Osteocyte (in vitro differentiated cells): ENCODE measurements at regions not wholly inside any gene's neighbourhood (a gene's known extent, or its start where the extent isn't known, plus 50 kb on each side); places are given as distances from the start of the nearest gene placed in this dataset.

Experiments used
- DNase-seq: peaks from one replicate; pipeline ENCODE4 v3.0.0; 2021; ENCODE audit warnings: mixed read lengths; ENCODE audit not compliant: unreplicated experiment; ENCODE audit errors: extremely low spot score
- H3K27ac Mint-ChIP-seq: one replicate; pipeline ENCODE4 v1.8.0; 2021; ENCODE audit warnings: mild to moderate bottlenecking, mixed read lengths; ENCODE audit not compliant: unreplicated experiment
- H3K27me3 Mint-ChIP-seq: one replicate; pipeline ENCODE4 v1.8.0; 2021; ENCODE audit warnings: mixed read lengths; ENCODE audit not compliant: unreplicated experiment
- H3K36me3 Mint-ChIP-seq: one replicate; pipeline ENCODE4 v1.8.0; 2021; ENCODE audit warnings: mixed read lengths; ENCODE audit not compliant: unreplicated experiment
- H3K4me1 Mint-ChIP-seq: one replicate; pipeline ENCODE4 v1.8.0; 2021; ENCODE audit warnings: mixed read lengths; ENCODE audit not compliant: unreplicated experiment
- H3K4me3 Mint-ChIP-seq: one replicate; pipeline ENCODE4 v1.8.0; 2021; ENCODE audit warnings: mild to moderate bottlenecking, moderate library complexity, mixed read lengths; ENCODE audit not compliant: unreplicated experiment
- H3K9me3 Mint-ChIP-seq: one replicate; pipeline ENCODE4 v1.8.0; 2021; ENCODE audit warnings: mixed read lengths; ENCODE audit not compliant: unreplicated experiment
- TF ChIP-seq, protein P1 (sequence below): fragments of 200-600 bp; sonication (generic); IDR thresholded peaks from 2 replicates; pipeline ENCODE4 v1.5.0; 2021; ENCODE audit warnings: antibody characterized with exemption, mild to moderate bottlenecking, moderate library complexity

GRCh38 chr3:30495172-30496065 lies 111.0 kb upstream of the TGFBR2 start:
- H3K9me3 Mint-ChIP-seq = peaks cover 2% of the 10 kb centered on the region
- no peaks in the 10 kb centered on the region for H3K36me3 Mint-ChIP-seq
- H3K27me3 Mint-ChIP-seq = no peaks in the 10 kb centered on the region
- H3K4me1 Mint-ChIP-seq = peaks cover 59% of the 10 kb centered on the region
- no peak for DNase-seq
- TF ChIP-seq, protein P1, sequence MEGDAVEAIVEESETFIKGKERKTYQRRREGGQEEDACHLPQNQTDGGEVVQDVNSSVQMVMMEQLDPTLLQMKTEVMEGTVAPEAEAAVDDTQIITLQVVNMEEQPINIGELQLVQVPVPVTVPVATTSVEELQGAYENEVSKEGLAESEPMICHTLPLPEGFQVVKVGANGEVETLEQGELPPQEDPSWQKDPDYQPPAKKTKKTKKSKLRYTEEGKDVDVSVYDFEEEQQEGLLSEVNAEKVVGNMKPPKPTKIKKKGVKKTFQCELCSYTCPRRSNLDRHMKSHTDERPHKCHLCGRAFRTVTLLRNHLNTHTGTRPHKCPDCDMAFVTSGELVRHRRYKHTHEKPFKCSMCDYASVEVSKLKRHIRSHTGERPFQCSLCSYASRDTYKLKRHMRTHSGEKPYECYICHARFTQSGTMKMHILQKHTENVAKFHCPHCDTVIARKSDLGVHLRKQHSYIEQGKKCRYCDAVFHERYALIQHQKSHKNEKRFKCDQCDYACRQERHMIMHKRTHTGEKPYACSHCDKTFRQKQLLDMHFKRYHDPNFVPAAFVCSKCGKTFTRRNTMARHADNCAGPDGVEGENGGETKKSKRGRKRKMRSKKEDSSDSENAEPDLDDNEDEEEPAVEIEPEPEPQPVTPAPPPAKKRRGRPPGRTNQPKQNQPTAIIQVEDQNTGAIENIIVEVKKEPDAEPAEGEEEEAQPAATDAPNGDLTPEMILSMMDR = no peak
- H3K27ac Mint-ChIP-seq = peak overlapping the region; percentile 92
- no peak overlapping the region for H3K4me3 Mint-ChIP-seq

DNA sequence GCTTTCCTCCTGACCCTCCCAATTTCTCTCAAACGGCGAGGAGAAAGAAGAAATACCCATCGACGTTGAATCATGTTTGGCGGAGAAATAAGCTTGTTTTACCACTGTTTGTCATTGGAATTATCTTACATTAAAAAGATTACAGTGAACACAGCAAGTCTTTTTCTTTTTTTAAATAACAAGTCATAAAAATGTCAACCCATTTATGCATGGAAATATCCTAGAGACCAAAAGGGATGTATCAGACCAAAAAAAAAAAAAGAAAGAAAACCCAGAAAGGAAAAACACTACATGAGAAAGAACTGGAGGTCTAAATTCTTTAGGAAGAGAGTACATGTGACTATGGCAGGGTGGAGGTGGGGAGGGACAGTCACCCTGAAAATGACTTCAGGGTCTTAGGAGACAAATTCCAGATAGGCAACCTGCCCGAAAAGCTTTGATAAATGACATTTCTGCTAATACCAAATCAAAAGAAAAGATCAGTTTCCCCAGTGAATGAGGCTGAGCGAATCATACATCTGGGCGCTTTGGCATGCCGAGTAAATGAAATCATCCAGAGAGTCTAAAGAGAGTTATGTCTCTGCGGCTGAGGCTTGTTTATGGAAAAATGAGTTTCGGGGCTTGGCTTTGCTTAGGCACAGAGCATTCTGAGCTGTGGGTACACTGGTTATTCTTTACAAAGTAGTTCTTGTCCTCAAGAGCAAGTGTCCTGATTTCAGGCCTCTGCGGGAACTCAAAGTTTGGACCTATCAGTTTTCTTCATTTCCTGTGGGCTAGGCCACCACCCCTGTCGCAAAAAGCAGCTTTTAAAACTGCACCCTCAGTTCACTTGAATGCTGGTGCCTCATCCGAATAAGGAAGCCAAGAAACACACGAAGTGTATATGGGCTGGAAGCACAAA lies 110.1 kb upstream of the TGFBR2 start:
- H3K9me3 Mint-ChIP-seq = peaks cover 9% of the 10 kb centered on the region
- TF ChIP-seq, protein P1 = no peak
- H3K4me1 Mint-ChIP-seq = peaks cover 62% of the 10 kb centered on the region
- H3K27me3 Mint-ChIP-seq = no peaks in the 10 kb centered on the region
- H3K27ac Mint-ChIP-seq = peak overlapping the region; percentile 92
- no peak for DNase-seq
- peak overlapping the region; percentile 27 for H3K4me3 Mint-ChIP-seq
- H3K36me3 Mint-ChIP-seq = no peaks in the 10 kb centered on the region

DNA sequence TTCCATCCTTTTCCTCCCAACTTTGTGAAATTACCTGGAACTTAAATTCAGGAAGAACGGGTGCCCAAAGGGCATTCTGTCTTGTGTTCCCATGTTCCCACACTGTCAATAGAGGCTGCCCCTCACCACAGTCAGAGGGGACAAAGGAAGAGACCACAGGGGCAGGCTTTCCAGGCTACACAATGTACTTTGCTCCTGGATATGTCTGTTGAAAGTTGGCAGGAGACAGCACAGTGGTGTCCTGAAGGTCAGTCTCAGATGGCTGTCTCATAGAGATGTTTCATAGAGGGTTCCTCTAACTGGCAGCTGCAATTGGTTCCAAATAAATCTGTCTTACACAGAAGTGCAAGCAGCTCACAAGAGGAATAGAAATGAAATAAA lies 107.8 kb upstream of the TGFBR2 start:
- no peak for DNase-seq
- Mint-ChIP-seq H3K4me3 (no peak overlapping the region), H3K27me3 (no peaks in the 10 kb centered on the region), H3K4me1 (peaks cover 51% of the 10 kb centered on the region), H3K27ac (no peak overlapping the region), H3K9me3 (peaks cover 9% of the 10 kb centered on the region), H3K36me3 (no peaks in the 10 kb centered on the region)
- TF ChIP-seq, protein P1 = no peak

DNA sequence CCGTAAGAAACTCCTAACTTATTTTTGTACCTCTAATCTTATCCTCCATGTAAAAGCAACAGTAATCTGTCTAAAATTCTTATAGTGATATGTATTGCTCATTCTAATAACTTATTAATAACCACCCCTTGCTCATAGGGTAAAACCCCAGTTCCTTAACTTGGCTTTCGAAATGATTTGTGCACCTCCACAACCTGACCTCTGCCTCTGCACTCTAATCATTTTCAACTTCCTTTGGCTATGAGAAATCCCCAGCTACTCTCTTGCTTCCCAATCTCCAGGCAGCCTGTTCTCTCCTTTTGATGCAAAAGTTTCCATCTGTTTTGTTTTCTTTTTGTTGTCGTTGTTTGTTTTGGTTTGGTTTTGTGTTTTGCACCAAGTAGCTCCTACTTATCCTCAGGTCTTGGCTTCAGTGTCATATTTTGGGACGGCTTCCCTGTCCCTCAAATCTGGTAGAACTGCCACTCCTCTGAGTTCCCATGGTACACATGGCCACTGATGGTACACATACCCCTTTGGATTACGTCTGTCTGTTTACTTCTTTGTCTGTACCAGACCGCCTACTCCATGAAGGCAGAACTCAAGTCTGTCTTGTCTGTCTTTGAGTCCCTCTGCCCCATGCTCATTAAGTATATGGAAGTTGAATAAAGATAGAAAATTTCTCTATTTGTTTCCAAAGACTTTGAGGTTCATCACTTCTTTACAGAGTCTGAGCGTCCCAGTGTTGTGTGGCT lies 105.6 kb upstream of the TGFBR2 start:
- no peak overlapping the region for H3K4me3 Mint-ChIP-seq
- TF ChIP-seq, protein P1 = no peak
- peaks cover 28% of the 10 kb centered on the region for H3K4me1 Mint-ChIP-seq
- H3K27me3 Mint-ChIP-seq = no peaks in the 10 kb centered on the region
- H3K27ac Mint-ChIP-seq = no peak overlapping the region
- H3K9me3 Mint-ChIP-seq = peaks cover 15% of the 10 kb centered on the region
- no peaks in the 10 kb centered on the region for H3K36me3 Mint-ChIP-seq
- no peak for DNase-seq
